Ovary (tissue), 7 donors: ENCODE measurements at regions not wholly inside any gene's neighbourhood (a gene's known extent, or its start where the extent isn't known, plus 50 kb on each side); places are given as distances from the start of the nearest gene placed in this dataset.
"Not testable (repeated sequence)": the region's sequence is repeated elsewhere in the genome, so short reads cannot be mapped to it uniquely, and the experiment has no call there.

ENCODE experiments used
- DNase-seq, 5 donors: peaks; one replicate each; pipeline ENCODE4 v3.0.0-alpha.2; 2019 to 2020
- H3K27ac ChIP-seq, 2 donors: fragments of 200-600 bp; one replicate each; pipeline versions ENCODE4 v1.5.1 to v1.8.0; 2019 to 2022
- H3K27me3 ChIP-seq: fragments of 200-600 bp; one replicate; pipeline ENCODE4 v1.8.0; 2022
- H3K36me3 ChIP-seq: fragments of 200-600 bp; sonication (generic); one replicate; pipeline ENCODE4 v1.5.1; 2019
- H3K4me1 ChIP-seq: one replicate; pipeline ENCODE4 v1.8.1; 2013; ENCODE audit warnings: mild to moderate bottlenecking, moderate library complexity; ENCODE audit not compliant: insufficient read depth
- H3K4me3 ChIP-seq: fragments of 200-600 bp; sonication (generic); one replicate; pipeline ENCODE4 v1.5.1; 2017
- H3K9me3 ChIP-seq, 2 donors: fragments of 200-600 bp in 1 of 2; sonication (generic) in 1 of 2; one replicate each; pipeline versions ENCODE4 v1.5.1 to v1.8.1; 2013 to 2019; ENCODE audit warnings: mild to moderate bottlenecking in 1 of 2, moderate library complexity in 1 of 2
- EP300 ChIP-seq: sonication (generic); formaldehyde crosslinking; IDR thresholded peaks from one replicate; pipeline ENCODE4 v1.6.1; 2017; ENCODE audit warnings: antibody characterized with exemption
- POLR2A ChIP-seq: fragments of 450-650 bp; IDR thresholded peaks from one replicate; pipeline ENCODE4 v1.6.1; 2017; ENCODE audit warnings: antibody characterized with exemption, mild to moderate bottlenecking, moderate library complexity
- WGBS, 3 donors: extraction: QIAGEN DNeasy Blood & Tissue Kit in 1 of 3; methylation state at CpG; one replicate each; pipeline versions ENCODE4 v1.1.5 to v1.1.7; 2013 to 2017; 5-methylcytosine and 5-hydroxymethylcytosine counted together
- intact Hi-C, 4 donors: fragments of 100-400 bp; cut with DNase I; formaldehyde crosslinking; loops; one replicate each; pipeline versions ENCODE4 v1.11.0 to v1.15.1; 2022 to 2023
- TF ChIP-seq, protein P1 (sequence below), 3 donors: fragments of 450-650 bp in 2 of 3; fragments of 200-600 bp in 1 of 3; IDR thresholded peaks; one replicate each; pipeline versions ENCODE4 v1.5.1 to v1.8.0; 2016 to 2022; ENCODE audit warnings: antibody characterized with exemption in 3 of 3, mild to moderate bottlenecking in 1 of 3
- donor health status: DM: no; HTN: no; CAD: no; lungs with moderate emphysema.
- donor health status: DM: no; HTN: no; CAD: no.
- donor health status: Bipolar disorder and iron deficiency.
- donor health status: DM: no; HTN: no; CAD: no.
- donor health status: DM: yes; HTN: yes; CAD: no.

DNA sequence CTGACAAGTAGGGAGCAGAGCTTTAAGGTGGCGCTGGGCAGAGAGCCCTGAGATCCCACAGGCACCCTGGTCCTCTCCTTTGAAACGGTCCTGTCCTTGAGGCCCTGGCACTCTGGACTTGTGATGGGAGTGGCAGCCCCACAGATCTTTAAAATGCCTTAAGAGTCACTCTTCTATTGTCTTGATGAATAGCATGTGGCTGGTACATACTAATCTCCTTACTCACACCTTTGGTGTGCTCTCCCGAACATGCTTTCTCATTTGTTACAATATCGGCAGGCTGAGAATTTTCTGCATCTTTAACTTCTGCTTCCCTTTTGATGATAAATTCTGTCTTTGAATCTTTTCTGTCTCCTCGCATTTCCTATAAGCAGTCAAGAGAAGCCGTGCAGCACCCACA is 333.8 kb downstream of the TFAP2A start:
- Histone ChIP-seq H3K4me3 (no peak overlapping the region), H3K9me3 (no peaks in the 10 kb centered on the region), H3K36me3 (no peaks in the 10 kb centered on the region), H3K27me3 (no peaks in the 10 kb centered on the region), H3K4me1 (no peaks in the 10 kb centered on the region), H3K27ac (no peak overlapping the region)
- WGBS, 3 donors, result 83 to 88% (median 83%) methylated on average over 6 of the region's 6 CpGs
- DNase-seq, result no peak
- intact Hi-C loops, result no loop called here
- TF ChIP-seq, protein P1, sequence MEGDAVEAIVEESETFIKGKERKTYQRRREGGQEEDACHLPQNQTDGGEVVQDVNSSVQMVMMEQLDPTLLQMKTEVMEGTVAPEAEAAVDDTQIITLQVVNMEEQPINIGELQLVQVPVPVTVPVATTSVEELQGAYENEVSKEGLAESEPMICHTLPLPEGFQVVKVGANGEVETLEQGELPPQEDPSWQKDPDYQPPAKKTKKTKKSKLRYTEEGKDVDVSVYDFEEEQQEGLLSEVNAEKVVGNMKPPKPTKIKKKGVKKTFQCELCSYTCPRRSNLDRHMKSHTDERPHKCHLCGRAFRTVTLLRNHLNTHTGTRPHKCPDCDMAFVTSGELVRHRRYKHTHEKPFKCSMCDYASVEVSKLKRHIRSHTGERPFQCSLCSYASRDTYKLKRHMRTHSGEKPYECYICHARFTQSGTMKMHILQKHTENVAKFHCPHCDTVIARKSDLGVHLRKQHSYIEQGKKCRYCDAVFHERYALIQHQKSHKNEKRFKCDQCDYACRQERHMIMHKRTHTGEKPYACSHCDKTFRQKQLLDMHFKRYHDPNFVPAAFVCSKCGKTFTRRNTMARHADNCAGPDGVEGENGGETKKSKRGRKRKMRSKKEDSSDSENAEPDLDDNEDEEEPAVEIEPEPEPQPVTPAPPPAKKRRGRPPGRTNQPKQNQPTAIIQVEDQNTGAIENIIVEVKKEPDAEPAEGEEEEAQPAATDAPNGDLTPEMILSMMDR (IDR thresholded peaks at IDR 0.05), result no peak
- TF ChIP-seq POLR2A, result no peak

DNA sequence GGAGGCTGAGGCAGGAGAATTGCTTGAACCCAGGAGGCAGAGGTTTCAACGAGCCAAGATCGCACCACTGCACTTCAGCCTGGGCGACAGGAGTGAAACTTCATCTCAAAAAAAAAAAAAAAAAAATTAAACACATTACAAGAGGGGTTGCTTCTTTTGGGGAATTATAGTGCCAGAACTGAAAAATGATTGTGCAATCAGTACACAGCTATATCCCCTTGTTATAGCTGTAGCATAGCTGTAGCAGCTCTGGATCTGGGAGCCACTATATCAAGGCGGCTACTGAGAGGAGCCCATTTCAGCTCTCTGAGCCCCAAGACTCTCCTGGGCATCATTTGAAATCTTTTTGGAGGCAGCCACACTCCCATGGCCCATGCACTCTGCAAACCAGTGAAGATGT is 334.3 kb downstream of the TFAP2A start:
- Histone ChIP-seq H3K27me3 (no peaks in the 10 kb centered on the region), H3K4me3 (no peak overlapping the region), H3K9me3 (no peaks in the 10 kb centered on the region), H3K36me3 (no peaks in the 10 kb centered on the region), H3K4me1 (no peaks in the 10 kb centered on the region), H3K27ac (no peak overlapping the region)
- no peak for TF ChIP-seq EP300
- TF ChIP-seq, protein P1 (IDR thresholded peaks at IDR 0.05), result no peak
- TF ChIP-seq POLR2A, result no peak
- intact Hi-C loops, result no loop called here
- 89 to 97% (median 93%) methylated on average over 4 of the region's 4 CpGs for WGBS, 3 donors
- DNase-seq, result no peak

DNA sequence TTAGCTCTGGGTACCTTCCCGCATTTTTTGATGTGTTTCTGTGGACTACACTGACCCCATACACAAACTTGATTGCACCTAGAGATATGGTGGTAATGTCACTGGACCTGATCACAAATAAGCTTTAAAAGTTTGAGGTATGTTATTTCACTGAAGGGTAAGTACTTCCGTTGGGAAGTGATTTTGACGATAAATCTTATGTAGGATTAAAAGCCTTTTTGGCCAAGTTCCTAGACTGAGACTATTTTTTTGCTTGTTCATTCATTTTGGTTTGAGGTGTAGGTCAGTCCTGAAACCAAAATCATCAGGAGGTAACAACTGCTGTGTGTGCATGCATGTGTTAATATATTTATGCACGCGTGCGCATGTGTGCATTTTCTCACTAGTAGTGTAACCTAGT is 336.3 kb downstream of the TFAP2A start:
- no peaks in the 10 kb centered on the region for H3K9me3 ChIP-seq
- DNase-seq, result no peak
- no peak overlapping the region for H3K27ac ChIP-seq
- no peaks in the 10 kb centered on the region for H3K36me3 ChIP-seq
- no peaks in the 10 kb centered on the region for H3K27me3 ChIP-seq
- WGBS, 3 donors, result 83 to 88% (median 85%) methylated on average over 6 of the region's 6 CpGs
- no peak overlapping the region for H3K4me3 ChIP-seq
- no peaks in the 10 kb centered on the region for H3K4me1 ChIP-seq
- TF ChIP-seq POLR2A, result no peak
- TF ChIP-seq, protein P1 (IDR thresholded peaks at IDR 0.05), result no peak
- no peak for TF ChIP-seq EP300
- intact Hi-C loops, result no loop called here

DNA sequence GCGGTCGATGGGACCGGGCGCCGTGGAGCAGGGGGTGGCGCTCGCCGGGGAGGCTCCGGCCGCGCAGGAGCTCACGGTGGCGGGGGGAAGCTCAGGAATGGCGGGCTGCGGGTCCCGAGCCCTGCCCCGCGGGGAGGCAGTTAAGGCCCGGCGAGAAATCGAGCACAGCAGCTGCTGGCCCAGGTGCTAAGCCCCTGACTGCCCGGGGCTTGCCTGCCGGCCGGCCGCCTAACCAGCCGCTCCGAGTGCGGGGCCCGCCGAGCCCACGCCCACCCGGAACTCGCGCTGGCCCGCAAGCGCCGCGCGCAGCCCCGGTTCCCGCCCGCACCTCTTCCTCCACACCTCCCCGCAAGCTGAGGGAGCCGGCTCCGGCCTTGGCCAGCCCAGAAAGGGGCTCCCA is 340.1 kb downstream of the TFAP2A start:
- H3K4me3 ChIP-seq, H3K9me3 ChIP-seq, intact Hi-C loops, DNase-seq, H3K4me1 ChIP-seq, H3K36me3 ChIP-seq, H3K27ac ChIP-seq, H3K27me3 ChIP-seq: not testable (repeated sequence)
- WGBS, 3 donors, result 96% methylated on average over 42 to 45 of the region's 45 CpGs

DNA sequence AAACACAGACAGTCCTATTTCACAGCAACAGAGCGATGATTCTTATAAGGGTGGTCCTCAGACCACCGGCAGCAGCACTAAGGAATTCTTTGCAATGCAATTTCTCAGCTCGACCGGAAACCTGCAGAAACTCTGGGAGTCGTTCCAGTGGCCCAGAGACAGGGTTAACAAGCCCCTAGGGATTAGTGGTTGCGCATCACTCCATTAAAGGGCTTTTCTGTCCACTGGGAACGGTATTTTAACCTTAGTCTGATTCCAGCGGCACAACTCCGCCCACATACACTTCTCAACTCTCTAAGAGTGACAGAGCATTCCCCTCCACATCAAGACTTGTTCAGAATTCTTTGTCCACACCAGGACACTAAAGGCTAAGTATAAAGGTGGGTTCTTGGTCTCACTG is 341.5 kb downstream of the TFAP2A start:
- Histone ChIP-seq H3K4me3 (no peak overlapping the region), H3K9me3 (no peaks in the 10 kb centered on the region), H3K27me3 (no peaks in the 10 kb centered on the region), H3K36me3 (no peaks in the 10 kb centered on the region), H3K27ac (no peak overlapping the region), H3K4me1 (no peaks in the 10 kb centered on the region)
- TF ChIP-seq EP300 (no peak), POLR2A (no peak)
- TF ChIP-seq, protein P1 (IDR thresholded peaks at IDR 0.05), result no peak
- intact Hi-C loops, result no loop called here
- WGBS, 3 donors, result 63 to 73% (median 66%) methylated on average over 9 of the region's 9 CpGs
- no peak for DNase-seq
